ENCODE measurements at regions not wholly inside any gene's neighbourhood (a gene's known extent, or its start where the extent isn't known, plus 50 kb on each side); places are given as distances from the start of the nearest gene placed in this dataset.

- H3K4me3 ChIP-seq (ENCODE audit: low read depth, low read length): no peak overlapping the region
- H3K27me3 ChIP-seq (ENCODE audit: insufficient read depth, low read depth, severe bottlenecking): peaks cover 11% of the 10 kb centered on the region
- H3K27ac ChIP-seq: no peak overlapping the region
- TF ChIP-seq, protein P1, sequence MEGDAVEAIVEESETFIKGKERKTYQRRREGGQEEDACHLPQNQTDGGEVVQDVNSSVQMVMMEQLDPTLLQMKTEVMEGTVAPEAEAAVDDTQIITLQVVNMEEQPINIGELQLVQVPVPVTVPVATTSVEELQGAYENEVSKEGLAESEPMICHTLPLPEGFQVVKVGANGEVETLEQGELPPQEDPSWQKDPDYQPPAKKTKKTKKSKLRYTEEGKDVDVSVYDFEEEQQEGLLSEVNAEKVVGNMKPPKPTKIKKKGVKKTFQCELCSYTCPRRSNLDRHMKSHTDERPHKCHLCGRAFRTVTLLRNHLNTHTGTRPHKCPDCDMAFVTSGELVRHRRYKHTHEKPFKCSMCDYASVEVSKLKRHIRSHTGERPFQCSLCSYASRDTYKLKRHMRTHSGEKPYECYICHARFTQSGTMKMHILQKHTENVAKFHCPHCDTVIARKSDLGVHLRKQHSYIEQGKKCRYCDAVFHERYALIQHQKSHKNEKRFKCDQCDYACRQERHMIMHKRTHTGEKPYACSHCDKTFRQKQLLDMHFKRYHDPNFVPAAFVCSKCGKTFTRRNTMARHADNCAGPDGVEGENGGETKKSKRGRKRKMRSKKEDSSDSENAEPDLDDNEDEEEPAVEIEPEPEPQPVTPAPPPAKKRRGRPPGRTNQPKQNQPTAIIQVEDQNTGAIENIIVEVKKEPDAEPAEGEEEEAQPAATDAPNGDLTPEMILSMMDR (IDR thresholded peaks at IDR 0.05; ENCODE audit: low read depth, low read length): no peak
- DNase-seq: no peak
- H3K36me3 ChIP-seq: no peaks in the 10 kb centered on the region
- no peaks in the 10 kb centered on the region for H3K9me3 ChIP-seq (ENCODE audit: severe bottlenecking)
Measured at GRCh38 chr15:24764375-24765171, 89.0 kb downstream of the NPAP1 start.

- H3K36me3 ChIP-seq: no peaks in the 10 kb centered on the region
- peaks cover 6% of the 10 kb centered on the region for H3K27me3 ChIP-seq (ENCODE audit: insufficient read depth, low read depth, severe bottlenecking)
- H3K4me3 ChIP-seq (ENCODE audit: low read depth, low read length): no peak overlapping the region
- DNase-seq: no peak
- H3K9me3 ChIP-seq (ENCODE audit: severe bottlenecking): no peaks in the 10 kb centered on the region
- TF ChIP-seq, protein P1 (IDR thresholded peaks at IDR 0.05; ENCODE audit: low read depth, low read length): no peak
- no peak overlapping the region for H3K27ac ChIP-seq
Measured at GRCh38 chr15:24766511-24767133, 91.0 kb downstream of the NPAP1 start.

- Histone ChIP-seq H3K27ac (no peak overlapping the region; the same call in 1 of the 2 replicates), H3K36me3 (no peaks in the 10 kb centered on the region), H3K27me3 (ENCODE audit: insufficient read depth, low read depth, severe bottlenecking) (peaks cover 10% of the 10 kb centered on the region), H3K9me3 (ENCODE audit: severe bottlenecking) (peaks cover 15% of the 10 kb centered on the region), H3K4me3 (ENCODE audit: low read depth, low read length) (peak overlapping the region; percentile 56)
- DNase-seq: no peak
- TF ChIP-seq, protein P1 (IDR thresholded peaks at IDR 0.05; ENCODE audit: low read depth, low read length): no peak
Measured at GRCh38 chr15:24772266-24772665, 96.7 kb downstream of the NPAP1 start.

GRCh38 chr15:24772686-24773373, 97.3 kb downstream of the NPAP1 start:
- H3K9me3 ChIP-seq (ENCODE audit: severe bottlenecking): peaks cover 15% of the 10 kb centered on the region
- H3K4me3 ChIP-seq (ENCODE audit: low read depth, low read length): peak overlapping the region; percentile 56
- H3K27ac ChIP-seq: peak overlapping the region; percentile 57
- TF ChIP-seq, protein P1 (IDR thresholded peaks at IDR 0.05; ENCODE audit: low read depth, low read length): no peak
- peaks cover 10% of the 10 kb centered on the region for H3K27me3 ChIP-seq (ENCODE audit: insufficient read depth, low read depth, severe bottlenecking)
- DNase-seq: peak; percentile 83
- no peaks in the 10 kb centered on the region for H3K36me3 ChIP-seq

GRCh38 chr15:24777307-24777706, 101.7 kb downstream of the NPAP1 start:
- Histone ChIP-seq H3K27ac (no peak overlapping the region), H3K27me3 (ENCODE audit: insufficient read depth, low read depth, severe bottlenecking) (peaks cover 21% of the 10 kb centered on the region), H3K36me3 (no peaks in the 10 kb centered on the region), H3K4me3 (ENCODE audit: low read depth, low read length) (no peak overlapping the region), H3K9me3 (ENCODE audit: severe bottlenecking) (peaks cover 10% of the 10 kb centered on the region)
- TF ChIP-seq, protein P1 (IDR thresholded peaks at IDR 0.05; ENCODE audit: low read depth, low read length): no peak
- no peak for DNase-seq

Measured in WERI-Rb-1 (cell line).